ENCODE measurements at regions not wholly inside any gene's neighbourhood (a gene's known extent, or its start where the extent isn't known, plus 50 kb on each side); places are given as distances from the start of the nearest gene placed in this dataset.

GRCh38 chr6:21816231-21816630 lies 222.7 kb downstream of the SOX4 start:
- 88% methylated on average over 3 of the region's 3 CpGs for WGBS (ENCODE audit: low lambda C conversion rate)
- Histone ChIP-seq H2AFZ (ENCODE audit: low read depth) (no peak overlapping the region), H4K20me1 (ENCODE audit: insufficient read depth) (no peaks in the 10 kb centered on the region), H3K27ac (ENCODE audit: low read depth in 2 of 2, low read length in 1 of 2) (no peak overlapping the region), H3K4me3 (ENCODE audit: low read depth in 2 of 2, low read length in 1 of 2) (no peak overlapping the region), H3K9me3 (no peaks in the 10 kb centered on the region), H3K4me1 (ENCODE audit: control insufficient read depth in 1 of 2, insufficient read depth in 2 of 2, low read depth in 1 of 2, low read length in 1 of 2) (no peaks in the 10 kb centered on the region), H3K79me2 (ENCODE audit: insufficient read depth) (no peaks in the 10 kb centered on the region; the same call in 1 of the 2 replicates), H3K9ac (no peak overlapping the region), H3K4me2 (no peak overlapping the region), H3K36me3 (replicated peaks in 1 of 2; ENCODE audit: control insufficient read depth in 1 of 2, insufficient read depth in 2 of 2, low read length in 1 of 2) (no peaks in the 10 kb centered on the region), H3K27me3 (ENCODE audit: insufficient read depth) (no peaks in the 10 kb centered on the region), H3F3A (replicated peaks; ENCODE audit: insufficient read depth) (no peaks in the 10 kb centered on the region), H3K9me2 (no peaks in the 10 kb centered on the region)
- no peak for DNase-seq
- TF ChIP-seq NFIC (IDR thresholded peaks at IDR 0.05; ENCODE audit: borderline replicate concordance) (no peak), CHD2 (IDR thresholded peaks at IDR 0.05; ENCODE audit: low read length, partially characterized antibody) (no peak), SMC3 (IDR thresholded peaks at IDR 0.05; ENCODE audit: low read depth, low read length) (no peak), RFX5 (IDR thresholded peaks at IDR 0.05; ENCODE audit: low read length) (no peak), GATA2 (CRISPR knock-in tag; IDR thresholded peaks at IDR 0.05) (no peak), USF2 (IDR thresholded peaks at IDR 0.05; ENCODE audit: borderline replicate concordance, low read depth, low read length) (no peak), TCF12 (IDR thresholded peaks at IDR 0.05) (no peak), POLR2AphosphoS5 (IDR thresholded peaks at IDR 0.05; ENCODE audit: low read depth, low read length) (no peak), FOSL2 (IDR thresholded peaks at IDR 0.05; ENCODE audit: borderline replicate concordance, low read depth) (no peak)
- TF ChIP-seq, protein P1, sequence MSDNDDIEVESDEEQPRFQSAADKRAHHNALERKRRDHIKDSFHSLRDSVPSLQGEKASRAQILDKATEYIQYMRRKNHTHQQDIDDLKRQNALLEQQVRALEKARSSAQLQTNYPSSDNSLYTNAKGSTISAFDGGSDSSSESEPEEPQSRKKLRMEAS (IDR thresholded peaks at IDR 0.05; ENCODE audit: low read depth), result no peak
- TF ChIP-seq, protein P2, sequence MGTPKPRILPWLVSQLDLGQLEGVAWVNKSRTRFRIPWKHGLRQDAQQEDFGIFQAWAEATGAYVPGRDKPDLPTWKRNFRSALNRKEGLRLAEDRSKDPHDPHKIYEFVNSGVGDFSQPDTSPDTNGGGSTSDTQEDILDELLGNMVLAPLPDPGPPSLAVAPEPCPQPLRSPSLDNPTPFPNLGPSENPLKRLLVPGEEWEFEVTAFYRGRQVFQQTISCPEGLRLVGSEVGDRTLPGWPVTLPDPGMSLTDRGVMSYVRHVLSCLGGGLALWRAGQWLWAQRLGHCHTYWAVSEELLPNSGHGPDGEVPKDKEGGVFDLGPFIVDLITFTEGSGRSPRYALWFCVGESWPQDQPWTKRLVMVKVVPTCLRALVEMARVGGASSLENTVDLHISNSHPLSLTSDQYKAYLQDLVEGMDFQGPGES (IDR thresholded peaks at IDR 0.05; ENCODE audit: low read depth, low read length), result no peak
- TF ChIP-seq, protein P3, sequence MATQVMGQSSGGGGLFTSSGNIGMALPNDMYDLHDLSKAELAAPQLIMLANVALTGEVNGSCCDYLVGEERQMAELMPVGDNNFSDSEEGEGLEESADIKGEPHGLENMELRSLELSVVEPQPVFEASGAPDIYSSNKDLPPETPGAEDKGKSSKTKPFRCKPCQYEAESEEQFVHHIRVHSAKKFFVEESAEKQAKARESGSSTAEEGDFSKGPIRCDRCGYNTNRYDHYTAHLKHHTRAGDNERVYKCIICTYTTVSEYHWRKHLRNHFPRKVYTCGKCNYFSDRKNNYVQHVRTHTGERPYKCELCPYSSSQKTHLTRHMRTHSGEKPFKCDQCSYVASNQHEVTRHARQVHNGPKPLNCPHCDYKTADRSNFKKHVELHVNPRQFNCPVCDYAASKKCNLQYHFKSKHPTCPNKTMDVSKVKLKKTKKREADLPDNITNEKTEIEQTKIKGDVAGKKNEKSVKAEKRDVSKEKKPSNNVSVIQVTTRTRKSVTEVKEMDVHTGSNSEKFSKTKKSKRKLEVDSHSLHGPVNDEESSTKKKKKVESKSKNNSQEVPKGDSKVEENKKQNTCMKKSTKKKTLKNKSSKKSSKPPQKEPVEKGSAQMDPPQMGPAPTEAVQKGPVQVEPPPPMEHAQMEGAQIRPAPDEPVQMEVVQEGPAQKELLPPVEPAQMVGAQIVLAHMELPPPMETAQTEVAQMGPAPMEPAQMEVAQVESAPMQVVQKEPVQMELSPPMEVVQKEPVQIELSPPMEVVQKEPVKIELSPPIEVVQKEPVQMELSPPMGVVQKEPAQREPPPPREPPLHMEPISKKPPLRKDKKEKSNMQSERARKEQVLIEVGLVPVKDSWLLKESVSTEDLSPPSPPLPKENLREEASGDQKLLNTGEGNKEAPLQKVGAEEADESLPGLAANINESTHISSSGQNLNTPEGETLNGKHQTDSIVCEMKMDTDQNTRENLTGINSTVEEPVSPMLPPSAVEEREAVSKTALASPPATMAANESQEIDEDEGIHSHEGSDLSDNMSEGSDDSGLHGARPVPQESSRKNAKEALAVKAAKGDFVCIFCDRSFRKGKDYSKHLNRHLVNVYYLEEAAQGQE (IDR thresholded peaks at IDR 0.05; ENCODE audit: low read depth, low read length), result no peak
- ChIA-PET POLR2A (no interaction called here), CTCF (no interaction called here)

- no peak for DNase-seq
- WGBS (ENCODE audit: low lambda C conversion rate), result 97% methylated on average over 6 of the region's 6 CpGs
- Histone ChIP-seq H3K4me3 (ENCODE audit: low read depth in 2 of 2, low read length in 1 of 2) (no peak overlapping the region), H3K9me2 (no peaks in the 10 kb centered on the region), H3K27me3 (ENCODE audit: insufficient read depth) (no peaks in the 10 kb centered on the region), H3K27ac (ENCODE audit: low read depth in 2 of 2, low read length in 1 of 2) (no peak overlapping the region), H3K4me1 (ENCODE audit: control insufficient read depth in 1 of 2, insufficient read depth in 2 of 2, low read depth in 1 of 2, low read length in 1 of 2) (peaks cover 0 to 22% of the 10 kb centered on the region in 2 experiments; a peak in 1 of 4 replicates), H2AFZ (ENCODE audit: low read depth) (no peak overlapping the region), H3K9ac (no peak overlapping the region), H3K4me2 (no peak overlapping the region), H3K79me2 (ENCODE audit: insufficient read depth) (no peaks in the 10 kb centered on the region; the same call in 1 of the 2 replicates), H3K9me3 (no peaks in the 10 kb centered on the region), H3K36me3 (replicated peaks in 1 of 2; ENCODE audit: control insufficient read depth in 1 of 2, insufficient read depth in 2 of 2, low read length in 1 of 2) (no peaks in the 10 kb centered on the region), H4K20me1 (ENCODE audit: insufficient read depth) (no peaks in the 10 kb centered on the region), H3F3A (replicated peaks; ENCODE audit: insufficient read depth) (no peaks in the 10 kb centered on the region)
- POLR2A ChIA-PET, result no interaction called here
- CTCF ChIA-PET, result no interaction called here
- TF ChIP-seq RXRA (IDR thresholded peaks at IDR 0.05; ENCODE audit: borderline replicate concordance, low read depth), result no peak
- TF ChIP-seq, protein P2 (IDR thresholded peaks at IDR 0.05; ENCODE audit: low read depth, low read length), result no peak
- TF ChIP-seq ELF1 (IDR thresholded peaks at IDR 0.05), result no peak
- no peak for TF ChIP-seq NFIC (IDR thresholded peaks at IDR 0.05; ENCODE audit: borderline replicate concordance)
- no peak for TF ChIP-seq EZH2phosphoT487 (IDR thresholded peaks at IDR 0.05; ENCODE audit: borderline replicate concordance, low read depth)
- TF ChIP-seq FOSL2 (IDR thresholded peaks at IDR 0.05; ENCODE audit: borderline replicate concordance, low read depth), result no peak
- no peak for TF ChIP-seq POLR2AphosphoS5 (IDR thresholded peaks at IDR 0.05; ENCODE audit: low read depth, low read length)
- TF ChIP-seq YY1 (IDR thresholded peaks at IDR 0.05; ENCODE audit: low read depth), result no peak
- TF ChIP-seq, protein P3 (IDR thresholded peaks at IDR 0.05; ENCODE audit: low read depth, low read length), result no peak
These were observed 226.9 kb downstream of the SOX4 start for GRCh38 chr6:21820442-21820841.
